HuH-7 (cell line): ENCODE measurements at regions not wholly inside any gene's neighbourhood (a gene's known extent, or its start where the extent isn't known, plus 50 kb on each side); places are given as distances from the start of the nearest gene placed in this dataset.
"Not testable (repeated sequence)": the region's sequence is repeated elsewhere in the genome, so short reads cannot be mapped to it uniquely, and the experiment has no call there.

ENCODE experiments used
- DNase-seq: peaks from one replicate; pipeline ENCODE4 v3.0.0; 2011; ENCODE audit warnings: low spot score

- no peak for DNase-seq
Observed at GRCh38 chr4:85018983-85019382, 52.5 kb upstream of the WDFY3 start.

- DNase-seq = no peak
Observed at GRCh38 chr4:85019411-85019810, 52.9 kb upstream of the WDFY3 start.

GRCh38 chr4:85024671-85025070 lies 58.2 kb upstream of the WDFY3 start:
- DNase-seq = no peak

- DNase-seq = no peak
Observed at GRCh38 chr4:85028910-85029309, 62.4 kb upstream of the WDFY3 start.

- no peak for DNase-seq
Observed at GRCh38 chr4:85029453-85029852, 63.0 kb upstream of the WDFY3 start.

- DNase-seq = no peak
Observed at GRCh38 chr4:85030156-85030555, 63.7 kb upstream of the WDFY3 start.

GRCh38 chr4:85033838-85034237 lies 67.3 kb upstream of the WDFY3 start:
- not testable (repeated sequence) for DNase-seq

- no peak for DNase-seq
Observed at GRCh38 chr4:85039526-85039925, 73.0 kb upstream of the WDFY3 start.

GRCh38 chr4:85043812-85044496 lies 77.5 kb upstream of the WDFY3 start:
- DNase-seq = peak; percentile 14

- no peak for DNase-seq
Observed at GRCh38 chr4:85050736-85051135, 84.2 kb upstream of the WDFY3 start.

- DNase-seq = no peak
Observed at GRCh38 chr4:85051526-85051925, 85.0 kb upstream of the WDFY3 start.

- not testable (repeated sequence) for DNase-seq
Observed at GRCh38 chr4:85054925-85055324, 88.4 kb upstream of the WDFY3 start.

- DNase-seq = no peak
Observed at GRCh38 chr4:85058551-85058950, 92.1 kb upstream of the WDFY3 start.

- DNase-seq = no peak
Observed at GRCh38 chr4:85061974-85062373, 95.5 kb upstream of the WDFY3 start.

- no peak for DNase-seq
Observed at GRCh38 chr4:85062466-85062865, 96.0 kb upstream of the WDFY3 start.

GRCh38 chr4:85067342-85067741 lies 100.9 kb upstream of the WDFY3 start:
- no peak for DNase-seq

GRCh38 chr4:85078016-85078415 lies 111.5 kb upstream of the WDFY3 start:
- no peak for DNase-seq

- DNase-seq = no peak
Observed at GRCh38 chr4:85081196-85081595, 114.7 kb upstream of the WDFY3 start.

GRCh38 chr4:85084371-85085094 lies 118.0 kb upstream of the WDFY3 start:
- peak; percentile 5 for DNase-seq

GRCh38 chr4:85086721-85087120 lies 120.2 kb upstream of the WDFY3 start:
- DNase-seq = no peak

- DNase-seq = no peak
Observed at GRCh38 chr4:85092536-85092935, 126.0 kb upstream of the WDFY3 start.

- DNase-seq = no peak
Observed at GRCh38 chr4:85092943-85093342, 126.5 kb upstream of the WDFY3 start.

GRCh38 chr4:85094735-85095134 lies 128.2 kb upstream of the WDFY3 start:
- DNase-seq = no peak

- no peak for DNase-seq
Observed at GRCh38 chr4:85102606-85103005, 136.1 kb upstream of the WDFY3 start.
